ENCODE measurements at regions not wholly inside any gene's neighbourhood (a gene's known extent, or its start where the extent isn't known, plus 50 kb on each side); places are given as distances from the start of the nearest gene placed in this dataset.

- TF ChIP-seq POLR2A (IDR thresholded peaks at IDR 0.05) (no peak), POLR2AphosphoS5 (IDR thresholded peaks at IDR 0.05; ENCODE audit: insufficient read depth in 1 of 2, low read depth in 1 of 2) (no peak)
- TF ChIP-seq, protein P1, sequence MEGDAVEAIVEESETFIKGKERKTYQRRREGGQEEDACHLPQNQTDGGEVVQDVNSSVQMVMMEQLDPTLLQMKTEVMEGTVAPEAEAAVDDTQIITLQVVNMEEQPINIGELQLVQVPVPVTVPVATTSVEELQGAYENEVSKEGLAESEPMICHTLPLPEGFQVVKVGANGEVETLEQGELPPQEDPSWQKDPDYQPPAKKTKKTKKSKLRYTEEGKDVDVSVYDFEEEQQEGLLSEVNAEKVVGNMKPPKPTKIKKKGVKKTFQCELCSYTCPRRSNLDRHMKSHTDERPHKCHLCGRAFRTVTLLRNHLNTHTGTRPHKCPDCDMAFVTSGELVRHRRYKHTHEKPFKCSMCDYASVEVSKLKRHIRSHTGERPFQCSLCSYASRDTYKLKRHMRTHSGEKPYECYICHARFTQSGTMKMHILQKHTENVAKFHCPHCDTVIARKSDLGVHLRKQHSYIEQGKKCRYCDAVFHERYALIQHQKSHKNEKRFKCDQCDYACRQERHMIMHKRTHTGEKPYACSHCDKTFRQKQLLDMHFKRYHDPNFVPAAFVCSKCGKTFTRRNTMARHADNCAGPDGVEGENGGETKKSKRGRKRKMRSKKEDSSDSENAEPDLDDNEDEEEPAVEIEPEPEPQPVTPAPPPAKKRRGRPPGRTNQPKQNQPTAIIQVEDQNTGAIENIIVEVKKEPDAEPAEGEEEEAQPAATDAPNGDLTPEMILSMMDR (IDR thresholded peaks at IDR 0.05) = no peak
These were observed 202.7 kb upstream of the SLC35B3 start for GRCh38 chr6:8637896-8638597.

All from vagina (tissue), 2 donors.